ENCODE measurements at regions not wholly inside any gene's neighbourhood (a gene's known extent, or its start where the extent isn't known, plus 50 kb on each side); places are given as distances from the start of the nearest gene placed in this dataset.

- no peak overlapping the region for H3K9ac ChIP-seq (ENCODE audit: low read length)
- ATAC-seq (ENCODE audit: low read depth), result no peak
- H3K9me3 ChIP-seq (ENCODE audit: control extremely low read depth in 1 of 3, control insufficient read depth in 2 of 3, insufficient read depth in 1 of 3, low read length in 2 of 3), result peaks cover 0 to 4% (median 0%) of the 10 kb centered on the region in 3 donors
- TF ChIP-seq EZH2 (IDR thresholded peaks at IDR 0.05; ENCODE audit: borderline replicate concordance, insufficient read depth, low read depth, low read length, poor library complexity, severe bottlenecking), result no peak
- TF ChIP-seq CTCF (IDR thresholded peaks at IDR 0.05), result no peak
- no peaks in the 10 kb centered on the region for H3K36me3 ChIP-seq (replicated peaks in 1 of 2; ENCODE audit: control extremely low read depth in 1 of 2, control insufficient read depth in 1 of 2, extremely low read depth in 1 of 2, insufficient read depth in 2 of 2, low read length in 1 of 2)
- ChIA-PET POLR2A (no interaction called here), CTCF (no interaction called here)
- Mint-ChIP-seq H3K4me3 (no peak overlapping the region), H3K9me3 (ENCODE audit: insufficient read depth) (peaks cover under 1% of the 10 kb centered on the region), H3K4me1 (no peaks in the 10 kb centered on the region), H3K27me3 (no peaks in the 10 kb centered on the region), H3K27ac (no peak overlapping the region)
- no peaks in the 10 kb centered on the region for H4K20me1 ChIP-seq (ENCODE audit: control insufficient read depth, insufficient read depth, low read length, poor library complexity, severe bottlenecking)
- no peaks in the 10 kb centered on the region for H3K27me3 ChIP-seq (replicated peaks in 1 of 4; ENCODE audit: control extremely low read depth in 1 of 4, control insufficient read depth in 3 of 4, insufficient read depth in 4 of 4, low read length in 3 of 4)
- no peak overlapping the region for H3K27ac ChIP-seq (ENCODE audit: low read length in 2 of 2)
- H3K4me3 ChIP-seq (ENCODE audit: control extremely low read depth in 1 of 5, extremely low read depth in 1 of 5, insufficient read depth in 1 of 5, low read depth in 2 of 5, low read length in 4 of 5), result no peak overlapping the region
- no peaks in the 10 kb centered on the region for H3K4me1 ChIP-seq (ENCODE audit: control insufficient read depth in 2 of 2, insufficient read depth in 2 of 2, low read length in 2 of 2)
- H3K79me2 ChIP-seq (ENCODE audit: control insufficient read depth, insufficient read depth, low read length), result no peaks in the 10 kb centered on the region
- WGBS (ENCODE audit: insufficient coverage), result 85% methylated on average over 4 of the region's 4 CpGs
- intact Hi-C loops (cut with micrococcal nuclease), result no loop called here
- no peak overlapping the region for H2AFZ ChIP-seq (ENCODE audit: insufficient read depth, low read depth, low read length, poor library complexity, severe bottlenecking)
- DNase-seq, result no peak
- no peak overlapping the region for H3K4me2 ChIP-seq (replicated peaks; ENCODE audit: low read depth, low read length, poor library complexity, severe bottlenecking)
Observed at GRCh38 chr17:54536306-54536705, 364.3 kb upstream of the TOM1L1 start.

- no peaks in the 10 kb centered on the region for H4K20me1 ChIP-seq (ENCODE audit: control insufficient read depth, insufficient read depth, low read length, poor library complexity, severe bottlenecking)
- TF ChIP-seq CTCF (IDR thresholded peaks at IDR 0.05) (no peak), EZH2 (IDR thresholded peaks at IDR 0.05; ENCODE audit: borderline replicate concordance, insufficient read depth, low read depth, low read length, poor library complexity, severe bottlenecking) (no peak)
- intact Hi-C loops (cut with micrococcal nuclease), result no loop called here
- POLR2A ChIA-PET, result no interaction called here
- H3K4me3 Mint-ChIP-seq, result no peak overlapping the region
- H2AFZ ChIP-seq (ENCODE audit: insufficient read depth, low read depth, low read length, poor library complexity, severe bottlenecking), result no peak overlapping the region
- H3K27me3 ChIP-seq (replicated peaks in 1 of 4; ENCODE audit: control extremely low read depth in 1 of 4, control insufficient read depth in 3 of 4, insufficient read depth in 4 of 4, low read length in 3 of 4), result no peaks in the 10 kb centered on the region
- no peak overlapping the region for H3K4me3 ChIP-seq (ENCODE audit: control extremely low read depth in 1 of 5, extremely low read depth in 1 of 5, insufficient read depth in 1 of 5, low read depth in 2 of 5, low read length in 4 of 5)
- no peak overlapping the region for H3K9ac ChIP-seq (ENCODE audit: low read length)
- H3K27ac ChIP-seq (ENCODE audit: low read length in 2 of 2), result no peak overlapping the region
- WGBS (ENCODE audit: insufficient coverage), result 93% methylated on average over 2 of the region's 3 CpGs
- peaks cover 3% of the 10 kb centered on the region for H3K9me3 Mint-ChIP-seq (ENCODE audit: insufficient read depth)
- no peaks in the 10 kb centered on the region for H3K79me2 ChIP-seq (ENCODE audit: control insufficient read depth, insufficient read depth, low read length)
- H3K27ac Mint-ChIP-seq, result no peak overlapping the region
- DNase-seq (no peak), ATAC-seq (ENCODE audit: low read depth) (no peak)
- no peaks in the 10 kb centered on the region for H3K4me1 Mint-ChIP-seq
- H3K36me3 ChIP-seq (replicated peaks in 1 of 2; ENCODE audit: control extremely low read depth in 1 of 2, control insufficient read depth in 1 of 2, extremely low read depth in 1 of 2, insufficient read depth in 2 of 2, low read length in 1 of 2), result no peaks in the 10 kb centered on the region
- H3K4me1 ChIP-seq (ENCODE audit: control insufficient read depth in 2 of 2, insufficient read depth in 2 of 2, low read length in 2 of 2), result no peaks in the 10 kb centered on the region
- CTCF ChIA-PET, result no interaction called here
- no peak overlapping the region for H3K4me2 ChIP-seq (replicated peaks; ENCODE audit: low read depth, low read length, poor library complexity, severe bottlenecking)
- H3K9me3 ChIP-seq (ENCODE audit: control extremely low read depth in 1 of 3, control insufficient read depth in 2 of 3, insufficient read depth in 1 of 3, low read length in 2 of 3), result peaks cover 0 to 4% (median 0%) of the 10 kb centered on the region in 3 donors
- H3K27me3 Mint-ChIP-seq, result no peaks in the 10 kb centered on the region
Observed at GRCh38 chr17:54537656-54538055, 363.0 kb upstream of the TOM1L1 start.
